ENCODE measurements at regions not wholly inside any gene's neighbourhood (a gene's known extent, or its start where the extent isn't known, plus 50 kb on each side); places are given as distances from the start of the nearest gene placed in this dataset.

DNA sequence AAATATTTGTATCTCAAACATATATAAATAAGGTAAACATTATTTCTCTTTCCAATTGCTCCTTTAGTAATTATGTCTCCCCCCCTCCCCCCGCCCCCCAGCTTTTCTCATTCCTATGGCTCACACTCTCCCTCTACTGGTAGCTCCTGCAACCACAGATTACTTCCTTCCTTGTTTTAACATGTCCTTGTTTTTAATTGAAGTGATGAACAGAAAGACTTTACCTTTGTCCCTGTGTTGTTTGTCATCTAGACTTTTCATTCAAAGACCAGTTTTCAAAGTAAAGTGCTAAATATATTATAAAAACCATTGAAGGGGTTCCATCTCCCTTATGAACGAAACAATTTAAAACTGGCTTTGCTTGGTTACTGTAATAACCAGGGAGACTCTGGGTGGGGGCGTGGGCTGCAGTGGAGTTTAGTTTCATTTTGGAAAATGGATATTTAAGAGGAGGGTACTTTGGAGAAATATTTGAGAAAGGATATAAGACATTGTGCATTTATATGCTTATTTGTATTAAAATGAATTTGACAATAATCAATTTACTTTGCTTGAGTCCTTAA, 352.9 kb downstream of the RAPGEF2 start:
- no peaks in the 10 kb centered on the region for H3K9me3 ChIP-seq (ENCODE audit: control insufficient read depth, low read length, poor library complexity, severe bottlenecking)
- Mint-ChIP-seq H3K36me3 (ENCODE audit: low read depth) (no peaks in the 10 kb centered on the region), H3K4me3 (peak overlapping the region; percentile 45), H3K27me3 (peaks cover 6% of the 10 kb centered on the region), H3K4me1 (peaks cover 3% of the 10 kb centered on the region), H3K27ac (no peak overlapping the region)
- no peak for ATAC-seq
- DNase-seq: no peak

- Mint-ChIP-seq H3K4me3 (no peak overlapping the region), H3K4me1 (peaks cover 3% of the 10 kb centered on the region), H3K27ac (no peak overlapping the region), H3K36me3 (ENCODE audit: low read depth) (no peaks in the 10 kb centered on the region), H3K27me3 (no peaks in the 10 kb centered on the region)
- no peak for ATAC-seq
- no peak for DNase-seq
- H3K9me3 ChIP-seq (ENCODE audit: control insufficient read depth, low read length, poor library complexity, severe bottlenecking): no peaks in the 10 kb centered on the region
These were observed 357.5 kb downstream of the RAPGEF2 start for GRCh38 chr4:159460371-159460770.

- ATAC-seq (no peak), DNase-seq (no peak)
- no peaks in the 10 kb centered on the region for H3K9me3 ChIP-seq (ENCODE audit: control insufficient read depth, low read length, poor library complexity, severe bottlenecking)
- Mint-ChIP-seq H3K4me3 (no peak overlapping the region), H3K36me3 (ENCODE audit: low read depth) (peaks cover 2% of the 10 kb centered on the region), H3K27ac (no peak overlapping the region), H3K27me3 (peaks cover 9% of the 10 kb centered on the region), H3K4me1 (no peaks in the 10 kb centered on the region)
These were observed 360.4 kb downstream of the RAPGEF2 start for GRCh38 chr4:159463235-159463634.

GRCh38 chr4:159464302-159464701, 361.4 kb downstream of the RAPGEF2 start:
- Mint-ChIP-seq H3K4me1 (no peaks in the 10 kb centered on the region), H3K27ac (no peak overlapping the region), H3K36me3 (ENCODE audit: low read depth) (peaks cover 2% of the 10 kb centered on the region), H3K4me3 (no peak overlapping the region), H3K27me3 (peaks cover 18% of the 10 kb centered on the region)
- H3K9me3 ChIP-seq (ENCODE audit: control insufficient read depth, low read length, poor library complexity, severe bottlenecking): no peaks in the 10 kb centered on the region
- DNase-seq (no peak), ATAC-seq (no peak)

DNA sequence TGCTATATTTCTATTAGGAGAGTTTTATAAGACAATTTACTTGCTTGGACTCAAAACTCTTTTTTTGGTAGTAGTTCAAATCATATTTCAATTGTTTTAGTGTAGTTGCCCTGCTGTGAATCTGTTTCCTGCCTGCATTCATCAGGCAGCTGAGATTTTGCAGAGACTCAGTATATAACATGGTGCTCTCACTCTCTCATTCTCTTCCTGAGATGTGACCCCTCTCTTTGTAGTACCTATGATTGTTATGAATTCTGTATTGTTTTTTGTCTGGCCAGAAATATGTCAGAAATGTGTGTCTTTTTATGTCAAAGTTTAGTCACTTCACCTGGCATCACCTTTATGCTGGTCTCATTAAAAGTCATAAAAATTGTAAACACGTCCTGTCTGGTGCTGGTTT, 374.0 kb downstream of the RAPGEF2 start:
- no peak overlapping the region for H3K4me3 Mint-ChIP-seq

DNA sequence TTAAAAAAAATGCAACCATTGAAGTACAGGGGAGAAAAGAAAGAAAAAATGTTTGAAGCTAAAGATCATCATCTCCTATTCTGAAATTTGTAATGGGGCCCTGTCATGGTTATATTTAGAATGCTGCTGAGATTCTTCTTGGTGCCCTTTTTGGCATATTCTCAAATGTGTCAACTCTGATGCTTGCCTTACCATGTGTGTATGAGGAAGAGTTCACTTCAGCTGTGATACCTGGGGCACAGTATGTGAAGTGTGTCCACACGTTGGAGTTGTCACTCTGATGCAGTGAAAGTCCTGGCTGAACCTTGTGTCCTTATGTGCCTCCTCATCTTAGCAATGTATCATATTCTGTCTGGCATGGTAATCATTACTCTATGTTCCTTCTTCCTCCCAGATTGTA, 377.9 kb downstream of the RAPGEF2 start:
- no peak overlapping the region for H3K27ac Mint-ChIP-seq
- H3K4me1 Mint-ChIP-seq: no peaks in the 10 kb centered on the region
- no peaks in the 10 kb centered on the region for H3K36me3 Mint-ChIP-seq (ENCODE audit: low read depth)
- no peaks in the 10 kb centered on the region for H3K9me3 ChIP-seq (ENCODE audit: control insufficient read depth, low read length, poor library complexity, severe bottlenecking)
- no peak for ATAC-seq
- H3K4me3 Mint-ChIP-seq: no peak overlapping the region
- DNase-seq: no peak
- H3K27me3 Mint-ChIP-seq: peaks cover 42% of the 10 kb centered on the region

More for the DNA sequence above, 374.0 kb downstream of the RAPGEF2 start:
- Mint-ChIP-seq H3K36me3 (ENCODE audit: low read depth) (peaks cover 2% of the 10 kb centered on the region), H3K27me3 (peaks cover 30% of the 10 kb centered on the region), H3K4me1 (no peaks in the 10 kb centered on the region), H3K27ac (no peak overlapping the region)
- H3K9me3 ChIP-seq (ENCODE audit: control insufficient read depth, low read length, poor library complexity, severe bottlenecking): no peaks in the 10 kb centered on the region
- DNase-seq: no peak
- no peak for ATAC-seq

GRCh38 chr4:159481936-159482335, 379.1 kb downstream of the RAPGEF2 start:
- Mint-ChIP-seq H3K27ac (no peak overlapping the region), H3K4me1 (peaks cover under 1% of the 10 kb centered on the region), H3K4me3 (no peak overlapping the region), H3K27me3 (peaks cover 52% of the 10 kb centered on the region), H3K36me3 (ENCODE audit: low read depth) (no peaks in the 10 kb centered on the region)
- H3K9me3 ChIP-seq (ENCODE audit: control insufficient read depth, low read length, poor library complexity, severe bottlenecking): no peaks in the 10 kb centered on the region
- DNase-seq: no peak
- no peak for ATAC-seq

DNA sequence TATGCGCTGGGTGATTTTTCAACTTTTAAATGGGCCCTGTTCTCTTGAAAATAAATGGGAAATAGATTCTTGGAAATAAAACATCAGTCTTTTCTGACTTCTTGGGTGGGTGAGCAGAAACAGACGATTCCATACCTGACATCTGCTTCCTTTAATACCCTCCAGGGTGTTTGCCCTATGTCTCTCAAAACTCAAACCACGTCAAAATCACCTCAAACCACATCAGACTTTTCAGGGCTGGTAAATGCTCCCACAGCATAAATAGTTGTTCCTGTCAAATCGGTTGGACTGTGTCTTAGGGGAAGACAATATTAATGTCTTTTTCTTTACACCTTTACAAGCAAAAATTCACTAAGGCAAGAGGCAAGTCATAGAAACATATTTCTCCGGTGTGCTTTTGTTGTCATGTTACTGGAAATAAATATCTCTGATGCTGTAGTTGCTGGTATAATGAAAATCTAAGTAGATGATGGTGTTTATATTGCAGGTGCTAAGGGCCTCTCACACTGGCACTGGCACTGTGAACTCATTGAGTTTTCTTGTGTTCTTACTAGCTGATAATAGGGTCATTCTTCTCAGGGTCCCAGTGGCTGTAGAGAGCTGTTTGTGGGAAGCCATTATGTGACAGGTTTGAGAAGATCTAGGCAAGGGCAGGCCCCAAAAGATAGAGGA, 380.4 kb downstream of the RAPGEF2 start:
- Mint-ChIP-seq H3K27me3 (peaks cover 52% of the 10 kb centered on the region), H3K36me3 (ENCODE audit: low read depth) (no peaks in the 10 kb centered on the region), H3K27ac (no peak overlapping the region), H3K4me3 (no peak overlapping the region), H3K4me1 (peaks cover 6% of the 10 kb centered on the region)
- ATAC-seq: no peak
- no peak for DNase-seq
- no peaks in the 10 kb centered on the region for H3K9me3 ChIP-seq (ENCODE audit: control insufficient read depth, low read length, poor library complexity, severe bottlenecking)

DNA sequence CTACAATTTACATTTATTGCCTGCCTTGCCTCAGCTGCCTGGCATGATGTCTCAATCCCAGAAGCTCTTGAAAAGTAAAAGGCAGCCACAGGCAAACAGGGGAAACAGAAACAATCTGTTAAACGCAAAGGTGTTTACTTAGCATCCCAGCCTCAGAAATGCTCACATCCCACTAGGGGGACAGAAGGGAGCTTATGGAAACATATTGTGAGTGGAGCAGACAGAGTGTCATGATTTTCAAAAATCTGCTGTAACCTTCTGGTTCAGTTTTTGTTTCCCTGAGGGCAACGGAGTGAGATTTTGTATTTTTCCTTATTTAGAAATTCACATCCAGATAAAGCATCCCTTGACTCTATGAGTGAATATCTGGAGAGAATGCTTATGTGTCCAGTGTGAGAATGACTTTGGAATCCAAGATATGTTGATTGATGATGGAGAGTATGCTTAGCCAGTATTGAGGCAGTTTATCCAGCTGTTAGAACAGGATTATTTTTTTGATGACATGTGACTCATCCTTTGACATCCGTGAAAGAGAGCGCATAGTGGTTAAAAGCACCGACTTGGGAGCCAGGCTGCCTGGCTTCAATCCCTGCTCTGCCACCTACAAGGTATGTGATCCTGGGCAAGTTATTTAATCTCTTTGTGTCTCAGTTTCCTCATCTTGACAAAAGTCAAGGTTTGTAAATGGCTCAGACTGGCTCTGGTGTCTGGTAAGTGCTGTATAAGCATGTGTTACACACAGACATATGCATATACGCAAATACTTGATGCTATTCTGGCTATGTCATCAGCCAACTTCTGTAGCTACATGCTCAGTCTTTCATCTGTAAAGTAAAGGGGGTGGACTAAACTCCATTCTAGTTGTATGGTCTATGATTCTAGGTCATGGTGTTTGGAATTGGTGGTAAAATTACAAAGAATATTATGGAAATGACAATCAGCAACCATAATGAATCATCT, 381.2 kb downstream of the RAPGEF2 start:
- no peak overlapping the region for H3K27ac Mint-ChIP-seq
- H3K9me3 ChIP-seq (ENCODE audit: control insufficient read depth, low read length, poor library complexity, severe bottlenecking): no peaks in the 10 kb centered on the region
- ATAC-seq (no peak), DNase-seq (no peak)
- H3K4me1 Mint-ChIP-seq: peaks cover 6% of the 10 kb centered on the region
- peaks cover 59% of the 10 kb centered on the region for H3K27me3 Mint-ChIP-seq
- H3K36me3 Mint-ChIP-seq (ENCODE audit: low read depth): no peaks in the 10 kb centered on the region
- no peak overlapping the region for H3K4me3 Mint-ChIP-seq

GRCh38 chr4:159484864-159485263, 382.0 kb downstream of the RAPGEF2 start:
- ATAC-seq (no peak), DNase-seq (no peak)
- Mint-ChIP-seq H3K27ac (no peak overlapping the region), H3K4me1 (peaks cover 6% of the 10 kb centered on the region), H3K27me3 (peaks cover 63% of the 10 kb centered on the region), H3K36me3 (ENCODE audit: low read depth) (no peaks in the 10 kb centered on the region), H3K4me3 (no peak overlapping the region)
- H3K9me3 ChIP-seq (ENCODE audit: control insufficient read depth, low read length, poor library complexity, severe bottlenecking): no peaks in the 10 kb centered on the region

DNA sequence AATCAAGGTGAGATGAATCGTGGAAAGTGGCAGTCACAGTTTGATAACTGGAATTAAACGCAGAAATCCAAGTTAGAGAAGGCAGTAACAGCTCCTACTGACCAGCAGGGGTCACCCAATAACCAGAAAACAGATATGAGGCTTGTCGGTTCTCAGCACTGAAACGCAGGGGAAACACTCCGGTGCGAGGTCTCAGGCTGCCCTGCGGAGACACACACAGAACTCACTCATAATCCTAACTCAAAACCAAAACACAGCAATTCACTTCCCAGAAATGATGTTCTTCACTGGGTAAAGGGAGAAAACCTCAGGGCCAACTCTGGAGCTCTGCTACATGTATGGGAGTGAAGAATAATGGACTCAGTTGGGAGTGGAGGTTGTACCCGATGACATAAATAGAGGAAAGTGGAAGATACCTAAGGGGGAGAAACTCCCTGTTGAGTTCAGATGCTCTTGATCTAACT, 384.4 kb downstream of the RAPGEF2 start:
- Mint-ChIP-seq H3K36me3 (ENCODE audit: low read depth) (no peaks in the 10 kb centered on the region), H3K4me1 (peaks cover 6% of the 10 kb centered on the region), H3K4me3 (no peak overlapping the region), H3K27me3 (peaks cover 51% of the 10 kb centered on the region), H3K27ac (no peak overlapping the region)
- ATAC-seq: peak; percentile 59
- H3K9me3 ChIP-seq (ENCODE audit: control insufficient read depth, low read length, poor library complexity, severe bottlenecking): no peaks in the 10 kb centered on the region
- no peak for DNase-seq

- ATAC-seq (no peak), DNase-seq (no peak)
- Mint-ChIP-seq H3K4me3 (no peak overlapping the region), H3K27ac (no peak overlapping the region), H3K27me3 (peaks cover 36% of the 10 kb centered on the region), H3K36me3 (ENCODE audit: low read depth) (no peaks in the 10 kb centered on the region), H3K4me1 (peaks cover 6% of the 10 kb centered on the region)
- H3K9me3 ChIP-seq (ENCODE audit: control insufficient read depth, low read length, poor library complexity, severe bottlenecking): no peaks in the 10 kb centered on the region
These were observed 386.8 kb downstream of the RAPGEF2 start for GRCh38 chr4:159489646-159490045.

- DNase-seq (no peak), ATAC-seq (no peak)
- Mint-ChIP-seq H3K4me3 (no peak overlapping the region), H3K27me3 (peaks cover 6% of the 10 kb centered on the region), H3K27ac (no peak overlapping the region), H3K36me3 (ENCODE audit: low read depth) (no peaks in the 10 kb centered on the region), H3K4me1 (no peaks in the 10 kb centered on the region)
- no peaks in the 10 kb centered on the region for H3K9me3 ChIP-seq (ENCODE audit: control insufficient read depth, low read length, poor library complexity, severe bottlenecking)
These were observed 392.8 kb downstream of the RAPGEF2 start for GRCh38 chr4:159495515-159496236.
